GM12892 (cell line): ENCODE measurements at regions not wholly inside any gene's neighbourhood (a gene's known extent, or its start where the extent isn't known, plus 50 kb on each side); places are given as distances from the start of the nearest gene placed in this dataset.
"Not testable (repeated sequence)": the region's sequence is repeated elsewhere in the genome, so short reads cannot be mapped to it uniquely, and the experiment has no call there.

ENCODE experiments used
- POLR2A ChIP-seq: IDR thresholded peaks from 2 replicates; pipeline ENCODE4 v1.6.1; 2011; ENCODE audit warnings: low read depth, low read length, control low read depth
- POLR2AphosphoS5 ChIP-seq: IDR thresholded peaks from 2 replicates; pipeline ENCODE4 v1.6.1; 2011; ENCODE audit warnings: low read depth, low read length, control low read depth

- not testable (repeated sequence) for TF ChIP-seq POLR2A, POLR2AphosphoS5
Observed at GRCh38 chr16:88158256-88159045, 207.2 kb downstream of the BANP start.
